ENCODE measurements at regions not wholly inside any gene's neighbourhood (a gene's known extent, or its start where the extent isn't known, plus 50 kb on each side); places are given as distances from the start of the nearest gene placed in this dataset.

DNA sequence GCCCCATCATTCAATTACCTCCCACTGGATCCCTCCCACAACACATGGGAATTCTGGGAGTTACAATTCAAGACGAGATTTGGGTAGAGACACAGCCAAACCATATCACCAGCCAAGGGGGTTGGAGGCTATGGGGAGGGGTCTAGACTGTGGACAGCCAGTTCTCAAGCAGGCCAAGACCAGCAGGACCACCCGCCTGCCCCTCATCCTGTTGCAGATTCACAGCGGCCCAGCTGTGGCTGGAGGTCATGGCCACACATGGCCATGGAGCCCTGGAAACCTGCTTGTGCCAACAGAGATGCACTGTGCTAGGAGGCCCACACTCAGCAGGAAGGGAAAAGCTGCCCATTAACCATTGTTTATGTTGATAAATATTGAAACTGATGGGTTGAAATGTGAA lies 240.5 kb downstream of the TTLL2 start:
- Histone ChIP-seq H3K27me3 (ENCODE audit: control insufficient read depth in 2 of 2, insufficient read depth in 2 of 2, low read length in 2 of 2) (peaks cover 40 to 76% of the 10 kb centered on the region in 2 experiments), H3K4me1 (replicated peaks in 1 of 2; ENCODE audit: control insufficient read depth in 2 of 2, insufficient read depth in 2 of 2, low read length in 2 of 2) (peaks cover 5 to 10% of the 10 kb centered on the region in 2 experiments; a peak in 3 of 5 replicates), H2AFZ (ENCODE audit: low read depth, low read length) (no peak overlapping the region), H4K20me1 (replicated peaks; ENCODE audit: control insufficient read depth, insufficient read depth, low read length) (peaks cover 13% of the 10 kb centered on the region; the same call in 1 of the 2 replicates), H3K4me3 (no peak overlapping the region), H3K9me1 (ENCODE audit: control insufficient read depth, insufficient read depth, low read length) (no peaks in the 10 kb centered on the region), H3K9ac (ENCODE audit: insufficient read depth in 1 of 2, low read depth in 2 of 2, low read length in 2 of 2) (no peak overlapping the region), H3K36me3 (ENCODE audit: control insufficient read depth, insufficient read depth, low read length) (no peaks in the 10 kb centered on the region), H3K4me2 (ENCODE audit: insufficient read depth, low read length) (no peak overlapping the region; the same call in 1 of the 2 replicates), H3K79me2 (ENCODE audit: control insufficient read depth, insufficient read depth, low read length) (no peaks in the 10 kb centered on the region), H3K9me3 (replicated peaks; ENCODE audit: control insufficient read depth, insufficient read depth, low read depth, low read length) (no peaks in the 10 kb centered on the region), H3K27ac (ENCODE audit: extremely low read depth, low read depth, low read length) (no peak overlapping the region)
- no TSS peak for BruUV-seq (replicated peaks)
- no peak for FAIRE-seq
- intact Hi-C loops (cut with micrococcal nuclease), result no loop called here
- 0% methylated on average over 3 of the region's 3 CpGs for WGBS (ENCODE audit: insufficient coverage, low coverage, missing lambda C conversion rate)
- DNase-seq (ENCODE audit: extremely low read depth in 1 of 4, low spot score in 3 of 4), result no peak
- CTCF ChIA-PET (ENCODE audit: low intra/inter-chr PET ratio), result no interaction called here
- POLR2A ChIA-PET, result no interaction called here
- ATAC-seq, result no peak
- in situ Hi-C loops (cut with MboI), result no loop called here
- TF ChIP-seq ZNF551 (CRISPR knock-in tag; IDR thresholded peaks at IDR 0.05), result no peak

DNA sequence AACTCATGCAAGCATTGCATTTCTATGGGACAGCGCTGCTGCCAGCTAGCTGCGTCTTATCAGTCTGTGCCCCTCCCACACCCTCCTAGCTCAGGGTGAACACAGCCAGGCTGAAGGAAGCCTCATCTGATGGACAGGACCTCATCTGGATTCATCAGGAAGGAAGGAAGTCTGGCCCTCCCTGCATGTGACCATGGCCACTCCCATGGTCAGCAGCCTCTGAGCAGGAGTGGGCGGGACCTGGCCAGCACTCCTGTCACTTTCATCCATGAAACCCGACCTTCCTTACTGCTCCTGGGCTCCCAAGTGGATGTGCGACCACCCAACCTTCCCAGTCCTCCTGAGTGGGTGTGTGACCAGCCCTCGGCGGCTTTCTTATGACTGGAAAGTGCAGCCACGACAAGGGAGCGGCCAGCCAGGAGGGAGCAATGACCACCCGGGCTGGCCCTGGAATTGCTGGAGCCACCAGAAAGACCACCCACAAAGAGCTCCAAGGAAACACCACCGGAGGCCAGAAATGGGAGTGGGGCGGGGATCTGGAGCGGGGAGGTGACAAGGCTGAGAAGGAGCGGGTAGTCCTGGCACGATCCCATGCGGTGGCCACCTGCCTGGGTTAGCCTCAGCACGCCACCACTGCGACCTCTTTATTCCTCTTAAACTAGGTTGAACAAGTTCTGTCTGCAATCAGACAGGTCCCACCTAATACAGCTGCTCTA lies 241.2 kb downstream of the TTLL2 start:
- ChIA-PET CTCF (ENCODE audit: low intra/inter-chr PET ratio) (no interaction called here), POLR2A (no interaction called here)
- Histone ChIP-seq H3K9me3 (replicated peaks; ENCODE audit: control insufficient read depth, insufficient read depth, low read depth, low read length) (no peaks in the 10 kb centered on the region), H3K27me3 (ENCODE audit: control insufficient read depth in 2 of 2, insufficient read depth in 2 of 2, low read length in 2 of 2) (peaks cover 45 to 77% of the 10 kb centered on the region in 2 experiments), H3K9ac (ENCODE audit: insufficient read depth in 1 of 2, low read depth in 2 of 2, low read length in 2 of 2) (no peak overlapping the region), H3K4me3 (no peak overlapping the region), H4K20me1 (replicated peaks; ENCODE audit: control insufficient read depth, insufficient read depth, low read length) (peaks cover 16% of the 10 kb centered on the region; the same call in 1 of the 2 replicates), H3K36me3 (ENCODE audit: control insufficient read depth, insufficient read depth, low read length) (no peaks in the 10 kb centered on the region), H3K4me2 (ENCODE audit: insufficient read depth, low read length) (no peak overlapping the region; the same call in 1 of the 2 replicates), H3K79me2 (ENCODE audit: control insufficient read depth, insufficient read depth, low read length) (no peaks in the 10 kb centered on the region), H3K4me1 (replicated peaks in 1 of 2; ENCODE audit: control insufficient read depth in 2 of 2, insufficient read depth in 2 of 2, low read length in 2 of 2) (peaks cover 5 to 10% of the 10 kb centered on the region in 2 experiments; a peak in 3 of 5 replicates), H3K27ac (ENCODE audit: extremely low read depth, low read depth, low read length) (no peak overlapping the region), H2AFZ (ENCODE audit: low read depth, low read length) (no peak overlapping the region), H3K9me1 (ENCODE audit: control insufficient read depth, insufficient read depth, low read length) (no peaks in the 10 kb centered on the region)
- FAIRE-seq, result no peak
- BruUV-seq (replicated peaks), result no TSS peak
- WGBS (ENCODE audit: insufficient coverage, low coverage, missing lambda C conversion rate), result 6% methylated on average over 18 of the region's 18 CpGs
- DNase-seq (ENCODE audit: extremely low read depth in 1 of 4, low spot score in 3 of 4), result peak; percentile 32 to 34 (median 32)
- in situ Hi-C loops (cut with MboI) (no loop called here), intact Hi-C loops (cut with micrococcal nuclease) (no loop called here)
- peak; percentile 71 for ATAC-seq
- TF ChIP-seq NRF1 (conservative IDR thresholded peaks at IDR 0.05 in 1 of 2, IDR thresholded peaks at IDR 0.05 in 1 of 2) (peak; percentile 48 to 58; a peak in 3 of 4 replicates), FOXJ2 (tag; IDR thresholded peaks at IDR 0.05) (0 out of 2 replicates have a peak, but pooled peaks have one; percentile 65), GABPA (tag; conservative IDR thresholded peaks at IDR 0.05; ENCODE audit: low read depth) (peak; percentile 42), CCNT2 (IDR thresholded peaks at IDR 0.05; ENCODE audit: borderline replicate concordance, extremely low read depth, insufficient read length, low read depth, low read length) (no peak), KLF13 (tag; IDR thresholded peaks at IDR 0.05; ENCODE audit: borderline replicate concordance, low read depth) (peak; percentile 70; the same call in 1 of the 2 replicates), NR2F6 (CRISPR knock-in tag; IDR thresholded peaks at IDR 0.05) (no peak), BHLHE40 (IDR thresholded peaks at IDR 0.05; ENCODE audit: low read length) (peak; percentile 57), ZNF696 (CRISPR knock-in tag; conservative IDR thresholded peaks at IDR 0.05) (no peak), MEIS2 (IDR thresholded peaks at IDR 0.05; ENCODE audit: partially characterized antibody) (peak; percentile 59), RAD51 (IDR thresholded peaks at IDR 0.05; ENCODE audit: borderline replicate concordance, low read depth) (peak; percentile 60)
- TF ChIP-seq, protein P1, sequence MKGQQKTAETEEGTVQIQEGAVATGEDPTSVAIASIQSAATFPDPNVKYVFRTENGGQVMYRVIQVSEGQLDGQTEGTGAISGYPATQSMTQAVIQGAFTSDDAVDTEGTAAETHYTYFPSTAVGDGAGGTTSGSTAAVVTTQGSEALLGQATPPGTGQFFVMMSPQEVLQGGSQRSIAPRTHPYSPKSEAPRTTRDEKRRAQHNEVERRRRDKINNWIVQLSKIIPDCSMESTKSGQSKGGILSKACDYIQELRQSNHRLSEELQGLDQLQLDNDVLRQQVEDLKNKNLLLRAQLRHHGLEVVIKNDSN (CRISPR knock-in tag; IDR thresholded peaks at IDR 0.05), result peak; percentile 67
- TF ChIP-seq, protein P2, sequence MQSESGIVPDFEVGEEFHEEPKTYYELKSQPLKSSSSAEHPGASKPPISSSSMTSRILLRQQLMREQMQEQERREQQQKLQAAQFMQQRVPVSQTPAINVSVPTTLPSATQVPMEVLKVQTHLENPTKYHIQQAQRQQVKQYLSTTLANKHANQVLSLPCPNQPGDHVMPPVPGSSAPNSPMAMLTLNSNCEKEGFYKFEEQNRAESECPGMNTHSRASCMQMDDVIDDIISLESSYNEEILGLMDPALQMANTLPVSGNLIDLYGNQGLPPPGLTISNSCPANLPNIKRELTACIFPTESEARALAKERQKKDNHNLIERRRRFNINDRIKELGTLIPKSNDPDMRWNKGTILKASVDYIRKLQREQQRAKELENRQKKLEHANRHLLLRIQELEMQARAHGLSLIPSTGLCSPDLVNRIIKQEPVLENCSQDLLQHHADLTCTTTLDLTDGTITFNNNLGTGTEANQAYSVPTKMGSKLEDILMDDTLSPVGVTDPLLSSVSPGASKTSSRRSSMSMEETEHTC (IDR thresholded peaks at IDR 0.05), result peak; percentile 21; the same call in 1 of the 2 replicates
